Testis (tissue), 2 donors: ENCODE measurements at regions not wholly inside any gene's neighbourhood (a gene's known extent, or its start where the extent isn't known, plus 50 kb on each side); places are given as distances from the start of the nearest gene placed in this dataset.

Experiments
- DNase-seq: peaks from one replicate; pipeline ENCODE4 v3.0.0-alpha.2; 2019
- H3K27ac ChIP-seq, 2 donors: fragments of 200-600 bp; sonication (generic); one replicate each; pipeline ENCODE4 v1.5.1; 2019
- H3K27me3 ChIP-seq: fragments of 200-600 bp; sonication (generic); one replicate; pipeline ENCODE4 v1.5.1; 2019
- H3K36me3 ChIP-seq: fragments of 200-600 bp; sonication (generic); one replicate; pipeline ENCODE4 v1.5.1; 2017; ENCODE audit warnings: low read depth; ENCODE audit errors: missing control alignments
- H3K4me1 ChIP-seq: fragments of 200-600 bp; sonication (generic); one replicate; pipeline ENCODE4 v1.5.1; 2019
- H3K4me3 ChIP-seq, 2 donors: fragments of 200-600 bp; sonication (generic); one replicate each; pipeline ENCODE4 v1.5.1; 2017 to 2019
- H3K9me3 ChIP-seq: fragments of 200-600 bp; sonication (generic); one replicate; pipeline ENCODE4 v1.5.1; 2017
- CTCF ChIP-seq, 3 experiments: fragments of 450-650 bp in 2 of 3; fragments of 200-600 bp in 1 of 3; sonication (generic) in 1 of 3; IDR thresholded peaks; one replicate each; pipeline ENCODE4 v1.5.1; 2016 to 2019; ENCODE audit warnings: antibody characterized with exemption in 3 of 3, mild to moderate bottlenecking in 2 of 3, moderate library complexity in 1 of 3
- POLR2A ChIP-seq: fragments of 450-650 bp; IDR thresholded peaks from one replicate; pipeline ENCODE4 v1.6.1; 2017; ENCODE audit warnings: antibody characterized with exemption, mild to moderate bottlenecking, moderate library complexity
- WGBS, 2 donors: methylation state at CpG; one replicate each; pipeline ENCODE4 v1.1.5; 2018; 5-methylcytosine and 5-hydroxymethylcytosine counted together
- intact Hi-C: fragments of 100-400 bp; cut with DNase I; formaldehyde crosslinking; loops from one replicate; pipeline ENCODE4 v1.15.1; 2023; ENCODE audit warnings: low total_unique reads

GRCh38 chr9:113742878-113743277, 133.2 kb upstream of the ZNF618 start:
- no peaks in the 10 kb centered on the region for H3K36me3 ChIP-seq
- 83 to 86% methylated on average over 6 of the region's 6 CpGs for WGBS, 2 donors
- H3K27me3 ChIP-seq = no peaks in the 10 kb centered on the region
- no peak overlapping the region for H3K4me3 ChIP-seq
- no peaks in the 10 kb centered on the region for H3K4me1 ChIP-seq
- TF ChIP-seq CTCF (IDR thresholded peaks at IDR 0.05) (no peak), POLR2A (no peak)
- intact Hi-C loops = no loop called here
- no peak for DNase-seq
- no peak overlapping the region for H3K27ac ChIP-seq
- H3K9me3 ChIP-seq = no peaks in the 10 kb centered on the region

GRCh38 chr9:113746486-113746885, 129.6 kb upstream of the ZNF618 start:
- intact Hi-C loops = no loop called here
- DNase-seq = no peak
- Histone ChIP-seq H3K9me3 (no peaks in the 10 kb centered on the region), H3K36me3 (no peaks in the 10 kb centered on the region), H3K4me1 (no peaks in the 10 kb centered on the region), H3K27ac (no peak overlapping the region), H3K4me3 (no peak overlapping the region), H3K27me3 (no peaks in the 10 kb centered on the region)
- TF ChIP-seq POLR2A (no peak), CTCF (IDR thresholded peaks at IDR 0.05) (no peak)
- 82 to 86% methylated on average over 4 of the region's 4 CpGs for WGBS, 2 donors

- Histone ChIP-seq H3K4me1 (no peaks in the 10 kb centered on the region), H3K36me3 (no peaks in the 10 kb centered on the region), H3K27me3 (no peaks in the 10 kb centered on the region), H3K4me3 (no peak overlapping the region), H3K27ac (no peak overlapping the region), H3K9me3 (no peaks in the 10 kb centered on the region)
- DNase-seq = no peak
- intact Hi-C loops = no loop called here
- TF ChIP-seq POLR2A (no peak), CTCF (IDR thresholded peaks at IDR 0.05) (no peak)
Measured at GRCh38 chr9:113748135-113748534, 128.0 kb upstream of the ZNF618 start.

GRCh38 chr9:113753398-113754119, 122.5 kb upstream of the ZNF618 start:
- Histone ChIP-seq H3K4me3 (no peak overlapping the region), H3K27ac (no peak overlapping the region), H3K4me1 (no peaks in the 10 kb centered on the region), H3K9me3 (no peaks in the 10 kb centered on the region), H3K36me3 (no peaks in the 10 kb centered on the region), H3K27me3 (no peaks in the 10 kb centered on the region)
- 64 to 66% methylated on average over 7 of the region's 7 CpGs for WGBS, 2 donors
- no peak for DNase-seq
- intact Hi-C loops = no loop called here
- no peak for TF ChIP-seq CTCF (IDR thresholded peaks at IDR 0.05)
- no peak for TF ChIP-seq POLR2A

GRCh38 chr9:113754739-113755138, 121.4 kb upstream of the ZNF618 start:
- intact Hi-C loops = no loop called here
- DNase-seq = no peak
- 82 to 87% methylated on average over 2 of the region's 2 CpGs for WGBS, 2 donors
- no peaks in the 10 kb centered on the region for H3K36me3 ChIP-seq
- H3K27me3 ChIP-seq = no peaks in the 10 kb centered on the region
- TF ChIP-seq CTCF (IDR thresholded peaks at IDR 0.05) (no peak), POLR2A (no peak)
- no peaks in the 10 kb centered on the region for H3K4me1 ChIP-seq
- no peak overlapping the region for H3K27ac ChIP-seq
- H3K4me3 ChIP-seq = no peak overlapping the region
- H3K9me3 ChIP-seq = no peaks in the 10 kb centered on the region
